ENCODE measurements at regions not wholly inside any gene's neighbourhood (a gene's known extent, or its start where the extent isn't known, plus 50 kb on each side); places are given as distances from the start of the nearest gene placed in this dataset.

DNA sequence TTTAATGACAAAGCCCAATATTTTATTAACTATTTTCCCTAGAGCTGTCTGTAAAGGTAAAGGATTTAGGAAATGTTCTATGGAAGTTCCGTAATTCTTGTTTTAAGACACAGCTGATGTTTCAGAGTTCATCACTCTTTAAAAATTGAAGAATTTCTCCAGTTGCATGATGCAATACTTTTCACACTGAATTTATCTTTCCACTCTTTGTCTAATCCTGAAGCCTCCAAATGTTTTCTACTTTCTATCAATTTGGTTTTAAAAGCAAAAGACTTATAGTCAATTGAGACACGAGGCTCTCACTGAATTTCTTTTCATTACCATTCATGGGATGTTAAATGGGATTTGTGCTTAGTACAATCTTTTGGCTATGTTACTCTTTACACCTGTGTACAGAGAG lies 223.2 kb downstream of the TDRD15 start:
- TF ChIP-seq, protein P1, sequence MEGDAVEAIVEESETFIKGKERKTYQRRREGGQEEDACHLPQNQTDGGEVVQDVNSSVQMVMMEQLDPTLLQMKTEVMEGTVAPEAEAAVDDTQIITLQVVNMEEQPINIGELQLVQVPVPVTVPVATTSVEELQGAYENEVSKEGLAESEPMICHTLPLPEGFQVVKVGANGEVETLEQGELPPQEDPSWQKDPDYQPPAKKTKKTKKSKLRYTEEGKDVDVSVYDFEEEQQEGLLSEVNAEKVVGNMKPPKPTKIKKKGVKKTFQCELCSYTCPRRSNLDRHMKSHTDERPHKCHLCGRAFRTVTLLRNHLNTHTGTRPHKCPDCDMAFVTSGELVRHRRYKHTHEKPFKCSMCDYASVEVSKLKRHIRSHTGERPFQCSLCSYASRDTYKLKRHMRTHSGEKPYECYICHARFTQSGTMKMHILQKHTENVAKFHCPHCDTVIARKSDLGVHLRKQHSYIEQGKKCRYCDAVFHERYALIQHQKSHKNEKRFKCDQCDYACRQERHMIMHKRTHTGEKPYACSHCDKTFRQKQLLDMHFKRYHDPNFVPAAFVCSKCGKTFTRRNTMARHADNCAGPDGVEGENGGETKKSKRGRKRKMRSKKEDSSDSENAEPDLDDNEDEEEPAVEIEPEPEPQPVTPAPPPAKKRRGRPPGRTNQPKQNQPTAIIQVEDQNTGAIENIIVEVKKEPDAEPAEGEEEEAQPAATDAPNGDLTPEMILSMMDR (IDR thresholded peaks at IDR 0.05) = no peak
- TF ChIP-seq CEBPB (IDR thresholded peaks at IDR 0.05) = no peak
- TF ChIP-seq, protein P2, sequence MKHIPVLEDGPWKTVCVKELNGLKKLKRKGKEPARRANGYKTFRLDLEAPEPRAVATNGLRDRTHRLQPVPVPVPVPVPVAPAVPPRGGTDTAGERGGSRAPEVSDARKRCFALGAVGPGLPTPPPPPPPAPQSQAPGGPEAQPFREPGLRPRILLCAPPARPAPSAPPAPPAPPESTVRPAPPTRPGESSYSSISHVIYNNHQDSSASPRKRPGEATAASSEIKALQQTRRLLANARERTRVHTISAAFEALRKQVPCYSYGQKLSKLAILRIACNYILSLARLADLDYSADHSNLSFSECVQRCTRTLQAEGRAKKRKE (CRISPR knock-in tag; IDR thresholded peaks at IDR 0.05; ENCODE audit: low read depth) = no peak
- no peak for TF ChIP-seq NPAS2 (CRISPR knock-in tag; IDR thresholded peaks at IDR 0.05; ENCODE audit: borderline replicate concordance)
- TF ChIP-seq JUN (IDR thresholded peaks at IDR 0.05) = no peak
- TF ChIP-seq KDM5A (IDR thresholded peaks at IDR 0.05) = no peak
- no peak for TF ChIP-seq POLR2A (IDR thresholded peaks at IDR 0.05; ENCODE audit: low read length)
- TF ChIP-seq RFX5 (IDR thresholded peaks at IDR 0.05) = no peak
- TF ChIP-seq RCOR1 (IDR thresholded peaks at IDR 0.05; ENCODE audit: low read depth, low read length) = no peak
